IPS DF 19.7 (cell line): ENCODE measurements at regions not wholly inside any gene's neighbourhood (a gene's known extent, or its start where the extent isn't known, plus 50 kb on each side); places are given as distances from the start of the nearest gene placed in this dataset.

Experiments used
- DNase-seq: peaks from one replicate; pipeline ENCODE4 v3.0.0-alpha.2; 2013; ENCODE audit warnings: low read depth, low spot score

- no peak for DNase-seq
Observed at GRCh38 chr11:134764367-134764766, 352.3 kb upstream of the B3GAT1 start.

DNA sequence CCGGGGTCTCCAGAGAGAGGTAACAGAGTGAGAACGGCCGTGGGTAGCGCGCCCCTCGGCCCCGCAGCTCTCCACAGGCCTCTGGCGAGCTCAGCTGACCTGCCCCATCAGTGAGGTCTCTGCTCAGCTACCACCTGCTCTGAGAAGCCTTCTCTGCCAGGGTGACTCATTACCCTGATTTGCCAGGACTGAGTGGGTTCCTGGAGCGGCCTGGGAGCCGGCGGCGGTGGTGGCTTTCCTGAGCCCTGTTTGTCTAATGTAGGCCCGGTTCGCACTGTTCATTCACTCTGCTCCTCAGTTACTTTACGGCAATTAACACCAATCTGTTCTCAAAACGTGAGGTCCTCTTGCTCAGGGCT, 351.0 kb upstream of the B3GAT1 start:
- DNase-seq, result no peak

DNA sequence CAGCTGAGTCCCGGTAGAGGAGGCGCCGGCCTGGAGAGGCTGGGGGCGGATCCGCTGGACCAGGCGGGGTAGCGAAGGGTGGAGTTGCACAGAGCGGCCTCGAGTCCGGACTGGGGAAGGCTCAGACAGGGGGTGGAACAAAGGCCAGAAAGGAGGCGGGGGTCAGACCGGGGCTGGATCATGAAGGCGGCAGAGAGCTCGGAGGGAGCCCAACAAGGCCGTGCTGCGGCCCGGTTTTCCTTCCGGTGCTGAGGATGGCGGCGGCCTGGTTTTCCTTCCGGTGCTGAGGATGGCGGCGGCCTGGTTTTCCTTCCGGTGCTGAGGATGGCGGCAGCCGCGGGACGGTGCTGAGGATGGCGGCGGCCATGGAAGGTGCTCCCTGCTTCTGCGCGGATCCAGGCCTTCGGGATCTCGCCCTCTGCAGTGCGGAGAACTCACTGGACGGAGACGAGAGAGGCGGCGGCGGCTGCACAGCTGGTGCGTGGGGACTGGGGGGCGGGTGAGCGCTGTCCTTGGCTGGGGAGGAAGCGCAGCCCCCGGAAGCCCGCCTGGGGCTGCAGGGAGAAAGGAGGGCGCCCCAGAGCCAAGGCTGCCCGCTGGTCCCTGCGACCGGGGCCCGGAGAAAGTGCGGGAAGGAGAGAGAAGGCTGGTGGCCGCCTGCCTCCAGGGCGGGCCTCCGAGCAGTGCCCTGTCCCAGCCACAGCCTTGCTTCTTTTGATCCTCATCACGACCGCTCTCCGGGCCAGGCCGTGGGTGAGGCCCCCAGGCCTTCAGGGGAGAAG, 350.4 kb upstream of the B3GAT1 start:
- no peak for DNase-seq

DNA sequence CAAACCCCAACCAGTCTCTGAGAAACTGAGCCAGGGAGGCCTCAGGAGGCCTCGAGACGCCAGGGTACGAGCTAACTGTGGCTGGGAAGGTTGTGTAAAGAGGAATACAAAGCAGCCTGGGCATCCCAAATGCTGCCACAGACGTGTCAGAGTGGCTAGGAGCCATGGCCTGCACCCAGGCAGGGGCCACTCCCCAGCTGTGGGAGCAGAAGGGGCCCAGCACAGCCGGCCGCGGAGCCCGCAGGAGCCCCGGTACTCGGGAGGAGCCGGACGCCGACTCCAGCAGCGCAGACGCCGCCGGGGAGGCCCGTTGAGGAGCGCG, 349.8 kb upstream of the B3GAT1 start:
- no peak for DNase-seq

GRCh38 chr11:134761386-134761785, 349.3 kb upstream of the B3GAT1 start:
- no peak for DNase-seq

- no peak for DNase-seq
Observed at GRCh38 chr11:134760957-134761356, 348.9 kb upstream of the B3GAT1 start.

GRCh38 chr11:134760299-134760698, 348.3 kb upstream of the B3GAT1 start:
- no peak for DNase-seq

DNA sequence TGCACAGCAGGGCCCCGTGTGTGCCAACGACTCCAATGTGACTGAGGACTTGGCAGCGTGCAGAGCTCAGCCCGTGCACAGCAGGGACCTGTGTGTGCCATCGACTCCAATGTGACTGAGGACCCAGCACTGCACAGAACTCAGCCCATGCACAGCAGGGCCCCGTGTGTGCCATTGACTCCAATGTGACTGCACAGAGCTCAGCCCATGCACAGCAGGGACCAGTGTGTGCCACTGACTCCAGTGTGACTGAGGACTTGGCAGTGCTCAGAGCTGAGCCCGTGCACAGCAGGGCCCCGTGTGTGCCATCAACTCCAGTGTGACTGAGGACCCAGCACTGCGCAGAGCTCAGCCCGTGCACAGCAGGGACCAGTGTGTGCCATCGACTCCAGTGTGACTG, 347.8 kb upstream of the B3GAT1 start:
- DNase-seq, result no peak

- DNase-seq, result no peak
Observed at GRCh38 chr11:134759274-134759673, 347.2 kb upstream of the B3GAT1 start.

GRCh38 chr11:134758342-134758931, 346.4 kb upstream of the B3GAT1 start:
- DNase-seq, result no peak

- no peak for DNase-seq
Observed at GRCh38 chr11:134757633-134758032, 345.6 kb upstream of the B3GAT1 start.

- no peak for DNase-seq
Observed at GRCh38 chr11:134756811-134757540, 344.9 kb upstream of the B3GAT1 start.

DNA sequence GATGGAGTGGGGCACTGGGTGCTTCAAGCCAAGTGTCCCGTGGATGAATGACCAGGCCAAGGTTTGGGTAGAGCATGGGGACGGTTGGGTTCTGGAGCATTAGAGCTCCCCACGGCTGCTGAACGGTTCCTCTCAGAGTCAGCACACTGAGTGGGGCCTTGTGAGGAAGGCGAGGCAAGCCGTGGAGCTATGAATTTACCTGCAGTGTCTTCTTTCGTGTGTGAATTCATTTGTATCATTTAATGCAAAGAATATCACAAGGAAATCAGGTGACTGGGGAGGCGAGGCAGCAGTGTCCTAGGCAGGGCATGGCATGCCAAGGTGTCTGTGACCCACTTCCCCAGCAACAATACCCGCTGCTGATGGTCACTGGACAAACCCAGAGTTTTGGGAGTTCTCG, 343.5 kb upstream of the B3GAT1 start:
- no peak for DNase-seq

DNA sequence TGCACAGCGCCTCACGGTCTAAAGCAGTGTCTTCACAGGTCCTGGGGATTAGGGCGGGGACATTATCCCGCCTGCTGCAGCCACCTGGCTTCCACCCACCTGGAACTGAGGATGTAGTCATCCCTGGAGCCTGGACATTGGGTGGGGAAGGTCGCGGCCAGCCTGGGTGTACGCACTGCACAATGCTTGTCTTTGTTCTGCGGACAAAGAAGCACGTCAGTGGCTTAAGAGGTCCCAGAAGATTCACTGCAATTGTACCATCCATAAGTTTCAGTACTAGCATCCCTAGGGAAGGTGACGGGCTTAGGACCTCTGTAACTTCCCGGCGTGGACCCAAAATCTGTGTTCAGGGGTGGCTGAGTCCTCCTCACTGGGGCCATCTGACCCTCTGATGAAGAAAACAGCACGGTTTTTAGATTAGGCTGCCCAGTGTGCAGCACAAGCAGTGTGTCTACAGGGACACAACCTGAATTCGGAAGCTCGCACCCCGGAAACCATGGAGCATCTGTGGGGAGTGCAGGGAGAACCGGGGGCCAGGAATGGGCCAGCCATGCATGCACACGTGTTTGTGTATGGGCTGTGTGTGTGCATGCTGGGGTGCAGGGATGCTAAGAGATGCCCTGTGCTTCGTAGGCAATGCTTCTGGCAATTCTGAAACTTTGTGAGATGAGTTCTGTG, 342.6 kb upstream of the B3GAT1 start:
- no peak for DNase-seq

- no peak for DNase-seq
Observed at GRCh38 chr11:134753771-134754520, 341.9 kb upstream of the B3GAT1 start.

- DNase-seq, result no peak
Observed at GRCh38 chr11:134752964-134753770, 341.1 kb upstream of the B3GAT1 start.

GRCh38 chr11:134752526-134752925, 340.5 kb upstream of the B3GAT1 start:
- DNase-seq, result no peak

DNA sequence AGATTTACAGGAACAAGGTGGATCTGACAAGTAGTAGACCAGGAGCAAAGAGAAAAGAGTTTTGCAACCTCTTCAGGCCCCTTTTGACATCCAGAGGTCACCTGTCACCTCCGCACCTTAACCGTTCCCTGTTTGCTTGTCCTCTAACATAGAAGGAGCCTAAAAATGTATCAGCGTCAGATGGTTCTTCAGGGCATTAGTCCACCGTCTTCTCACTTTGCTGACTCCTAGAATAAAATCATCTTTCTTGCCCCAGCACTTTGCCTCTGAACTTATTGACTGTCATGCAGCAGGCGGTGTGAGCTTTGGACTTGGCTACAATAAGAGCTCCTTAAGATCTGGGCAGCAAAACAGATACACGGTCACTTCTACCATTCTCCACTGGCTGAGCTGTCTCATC, 339.7 kb upstream of the B3GAT1 start:
- no peak for DNase-seq

- no peak for DNase-seq
Observed at GRCh38 chr11:134751031-134751585, 339.1 kb upstream of the B3GAT1 start.

- DNase-seq, result no peak
Observed at GRCh38 chr11:134750619-134751018, 338.6 kb upstream of the B3GAT1 start.
